Omental fat pad (tissue), 3 donors: ENCODE measurements at regions not wholly inside any gene's neighbourhood (a gene's known extent, or its start where the extent isn't known, plus 50 kb on each side); places are given as distances from the start of the nearest gene placed in this dataset.

ENCODE experiments used
- ATAC-seq: fragments of 150-250 bp; one replicate; pipeline ENCODE4 v1.9.1; 2016; ENCODE audit warnings: mild to moderate bottlenecking, moderate library complexity; ENCODE audit not compliant: low FRiP score
- DNase-seq: peaks from one replicate; pipeline ENCODE4 v3.0.0-alpha.2; 2019; ENCODE audit warnings: low spot score
- CTCF ChIP-seq, 3 donors: fragments of 450-650 bp; IDR thresholded peaks; one replicate each; pipeline ENCODE4 v1.5.1; 2016 to 2017; ENCODE audit warnings: antibody characterized with exemption in 3 of 3, mild to moderate bottlenecking in 3 of 3, moderate library complexity in 2 of 3

GRCh38 chr16:85445064-85445778, 167.9 kb upstream of the GSE1 start:
- ATAC-seq, result no peak
- TF ChIP-seq CTCF (IDR thresholded peaks at IDR 0.05), result no peak
- no peak for DNase-seq

- no peak for ATAC-seq
- no peak for TF ChIP-seq CTCF (IDR thresholded peaks at IDR 0.05)
- no peak for DNase-seq
Measured at GRCh38 chr16:85445779-85446222, 167.3 kb upstream of the GSE1 start.

- no peak for ATAC-seq
- TF ChIP-seq CTCF (IDR thresholded peaks at IDR 0.05), result no peak
- no peak for DNase-seq
Measured at GRCh38 chr16:85446951-85447692, 166.0 kb upstream of the GSE1 start.

GRCh38 chr16:85447693-85448313, 165.3 kb upstream of the GSE1 start:
- TF ChIP-seq CTCF (IDR thresholded peaks at IDR 0.05), result no peak
- DNase-seq (no peak), ATAC-seq (no peak)

GRCh38 chr16:85448557-85449190, 164.4 kb upstream of the GSE1 start:
- no peak for ATAC-seq
- no peak for TF ChIP-seq CTCF (IDR thresholded peaks at IDR 0.05)
- DNase-seq, result no peak

GRCh38 chr16:85449191-85449884, 163.8 kb upstream of the GSE1 start:
- TF ChIP-seq CTCF (IDR thresholded peaks at IDR 0.05), result no peak
- ATAC-seq, result no peak
- DNase-seq, result no peak
